Transverse colon (tissue), 4 donors: ENCODE measurements at regions not wholly inside any gene's neighbourhood (a gene's known extent, or its start where the extent isn't known, plus 50 kb on each side); places are given as distances from the start of the nearest gene placed in this dataset.

Source experiments
- DNase-seq: peaks from one replicate; pipeline ENCODE4 v3.0.0-alpha.2; 2019
- H3K27ac ChIP-seq, 4 donors: fragments of 200-600 bp; sonication (generic); 2 replicates each; pipeline ENCODE4 v1.5.1; 2016 to 2018; ENCODE audit warnings: inconsistent platforms in 4 of 4
- H3K27me3 ChIP-seq: fragments of 200-600 bp; sonication (generic); 2 replicates; pipeline ENCODE4 v1.5.1; 2017; ENCODE audit warnings: inconsistent platforms
- H3K36me3 ChIP-seq, 4 donors: fragments of 200-600 bp; sonication (generic); 2 replicates each; pipeline ENCODE4 v1.5.1; 2017 to 2019; ENCODE audit warnings: inconsistent platforms in 4 of 4
- H3K4me1 ChIP-seq, 4 donors: fragments of 200-600 bp; sonication (generic); 2 replicates each; pipeline ENCODE4 v1.5.1; 2017 to 2020; ENCODE audit warnings: inconsistent platforms in 4 of 4
- H3K4me3 ChIP-seq, 4 donors: fragments of 200-600 bp; sonication (generic); 1 replicate in 1 of 4; 2 replicates in 3 of 4; pipeline versions ENCODE4 v1.5.1 to v1.6.1; 2017 to 2019; ENCODE audit warnings: inconsistent platforms in 4 of 4
- H3K9me3 ChIP-seq, 2 donors: fragments of 200-600 bp; sonication (generic); 2 replicates each; pipeline ENCODE4 v1.5.1; 2017 to 2019; ENCODE audit warnings: inconsistent platforms in 2 of 2
- EP300 ChIP-seq: sonication (generic); formaldehyde crosslinking; IDR thresholded peaks from one replicate; pipeline ENCODE4 v1.6.1; 2017; ENCODE audit warnings: antibody characterized with exemption, low read depth
- POLR2A ChIP-seq: fragments of 450-650 bp; IDR thresholded peaks from one replicate; pipeline ENCODE4 v1.6.1; 2016; ENCODE audit warnings: antibody characterized with exemption, mild to moderate bottlenecking, moderate library complexity
- POLR2AphosphoS5 ChIP-seq, 3 donors: sonication (generic); formaldehyde crosslinking; IDR thresholded peaks; one replicate each; pipeline ENCODE4 v1.6.1; 2016; ENCODE audit warnings: antibody characterized with exemption in 3 of 3
- WGBS, 2 donors: methylation state at CpG; one replicate each; pipeline ENCODE4 v1.1.5; 2018; ENCODE audit warnings: low coverage in 1 of 2; 5-methylcytosine and 5-hydroxymethylcytosine counted together
- in situ Hi-C, 4 donors: fragments of 200-750 bp; cut with MboI; loops; one replicate each; pipeline versions ENCODE4 v1.15.0 to v1.15.1; 2017; ENCODE audit warnings: low sequenced_read_pairs in 3 of 4, low pct_ligation_motif_present in 1 of 4, low pct_unique_long_range_greater_than_20kb in 1 of 4
- intact Hi-C: fragments of 100-400 bp; cut with DNase I; formaldehyde crosslinking; loops from one replicate; pipeline ENCODE4 v1.15.1; 2023; ENCODE audit warnings: low total_unique reads
- TF ChIP-seq, protein P1 (sequence below), 5 experiments: fragments of 200-600 bp in 3 of 5; fragments of 450-650 bp in 2 of 5; sonication (generic) in 3 of 5; IDR thresholded peaks; 1 replicate in 2 of 5; 2 replicates in 3 of 5; pipeline ENCODE4 v1.5.1; 2016 to 2017; ENCODE audit warnings: antibody characterized with exemption in 5 of 5, inconsistent platforms in 3 of 5, mild to moderate bottlenecking in 2 of 5, moderate library complexity in 1 of 5

DNA sequence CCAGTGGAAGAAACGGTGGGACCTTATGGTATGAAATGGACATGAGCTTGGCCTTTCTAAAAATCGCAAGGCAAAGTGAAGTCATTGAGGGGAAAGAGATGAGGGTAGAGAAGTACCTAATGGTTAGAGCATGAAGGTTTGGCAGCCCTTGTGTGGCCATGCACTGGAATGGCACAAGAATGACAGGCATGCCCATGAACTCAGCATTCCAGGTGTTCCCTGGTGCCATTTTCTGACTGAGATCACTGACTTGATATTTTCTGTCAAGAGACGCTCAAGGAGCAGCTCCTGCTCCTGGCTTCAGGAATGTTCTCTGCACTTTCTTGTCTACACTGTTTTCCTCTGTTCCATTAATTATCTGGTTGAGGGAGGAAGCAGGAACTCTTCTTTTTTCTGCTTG is 225.0 kb upstream of the SLC10A2 start:
- Histone ChIP-seq H3K4me3 (no peak overlapping the region), H3K27ac (no peak overlapping the region), H3K4me1 (no peaks in the 10 kb centered on the region), H3K36me3 (no peaks in the 10 kb centered on the region), H3K27me3 (no peaks in the 10 kb centered on the region), H3K9me3 (no peaks in the 10 kb centered on the region)
- in situ Hi-C loops (no loop called here), intact Hi-C loops (no loop called here)
- no peak for TF ChIP-seq POLR2AphosphoS5 (IDR thresholded peaks at IDR 0.05)
- 93 to 100% methylated on average over 1 to 3 of the region's 3 CpGs for WGBS, 2 donors
- no peak for DNase-seq

DNA sequence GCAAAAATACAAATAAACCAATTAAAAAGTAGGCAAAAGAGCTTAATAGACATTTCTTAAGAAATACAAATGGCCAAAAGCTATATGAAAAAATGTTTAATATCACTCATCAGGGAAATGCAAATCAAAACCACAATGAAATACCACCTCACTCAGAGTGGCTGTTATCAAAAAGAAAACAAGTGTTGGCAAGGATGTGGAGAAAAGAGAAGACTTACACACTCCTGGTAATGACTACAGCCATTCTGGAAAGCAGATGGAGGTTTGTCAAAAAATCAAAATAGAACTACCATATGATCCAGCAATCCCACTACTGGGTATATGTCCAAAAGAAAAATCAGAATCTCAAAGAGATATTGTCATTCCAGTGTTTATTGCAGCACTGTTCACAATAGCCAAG is 223.5 kb upstream of the SLC10A2 start:
- TF ChIP-seq, protein P1, sequence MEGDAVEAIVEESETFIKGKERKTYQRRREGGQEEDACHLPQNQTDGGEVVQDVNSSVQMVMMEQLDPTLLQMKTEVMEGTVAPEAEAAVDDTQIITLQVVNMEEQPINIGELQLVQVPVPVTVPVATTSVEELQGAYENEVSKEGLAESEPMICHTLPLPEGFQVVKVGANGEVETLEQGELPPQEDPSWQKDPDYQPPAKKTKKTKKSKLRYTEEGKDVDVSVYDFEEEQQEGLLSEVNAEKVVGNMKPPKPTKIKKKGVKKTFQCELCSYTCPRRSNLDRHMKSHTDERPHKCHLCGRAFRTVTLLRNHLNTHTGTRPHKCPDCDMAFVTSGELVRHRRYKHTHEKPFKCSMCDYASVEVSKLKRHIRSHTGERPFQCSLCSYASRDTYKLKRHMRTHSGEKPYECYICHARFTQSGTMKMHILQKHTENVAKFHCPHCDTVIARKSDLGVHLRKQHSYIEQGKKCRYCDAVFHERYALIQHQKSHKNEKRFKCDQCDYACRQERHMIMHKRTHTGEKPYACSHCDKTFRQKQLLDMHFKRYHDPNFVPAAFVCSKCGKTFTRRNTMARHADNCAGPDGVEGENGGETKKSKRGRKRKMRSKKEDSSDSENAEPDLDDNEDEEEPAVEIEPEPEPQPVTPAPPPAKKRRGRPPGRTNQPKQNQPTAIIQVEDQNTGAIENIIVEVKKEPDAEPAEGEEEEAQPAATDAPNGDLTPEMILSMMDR (IDR thresholded peaks at IDR 0.05) = no peak
- TF ChIP-seq EP300 (no peak), POLR2A (no peak), POLR2AphosphoS5 (IDR thresholded peaks at IDR 0.05) (no peak)
- no peaks in the 10 kb centered on the region for H3K36me3 ChIP-seq
- no peak for DNase-seq
- no peaks in the 10 kb centered on the region for H3K4me1 ChIP-seq
- in situ Hi-C loops (no loop called here), intact Hi-C loops (no loop called here)
- no peaks in the 10 kb centered on the region for H3K27me3 ChIP-seq
- H3K27ac ChIP-seq = no peak overlapping the region
- H3K9me3 ChIP-seq = no peaks in the 10 kb centered on the region
- no peak overlapping the region for H3K4me3 ChIP-seq

DNA sequence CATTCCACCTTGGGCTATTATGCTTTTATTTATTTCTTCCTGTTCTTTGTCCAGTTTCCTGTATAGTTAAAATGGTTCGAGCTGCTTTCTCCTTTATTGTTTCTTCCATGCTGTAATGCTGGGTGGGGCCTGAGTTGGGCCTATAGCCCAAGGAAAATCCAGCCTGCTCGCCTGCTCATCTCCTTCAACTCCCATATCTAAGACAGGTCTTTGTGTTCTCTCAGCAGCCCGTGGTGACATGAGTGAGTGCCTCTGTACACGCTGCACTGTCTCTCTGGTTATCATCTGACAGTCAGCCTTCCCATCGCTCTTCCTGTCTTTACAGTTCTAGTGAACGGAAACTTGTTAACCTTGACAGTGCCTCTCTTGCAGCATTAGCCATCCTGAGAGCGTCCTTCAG is 221.9 kb upstream of the SLC10A2 start:
- 56 to 60% methylated on average over 7 of the region's 7 CpGs for WGBS, 2 donors
- Histone ChIP-seq H3K4me1 (no peaks in the 10 kb centered on the region), H3K27ac (no peak overlapping the region), H3K36me3 (no peaks in the 10 kb centered on the region), H3K9me3 (no peaks in the 10 kb centered on the region), H3K27me3 (no peaks in the 10 kb centered on the region), H3K4me3 (no peak overlapping the region)
- in situ Hi-C loops (no loop called here), intact Hi-C loops (no loop called here)
- DNase-seq = no peak
- TF ChIP-seq POLR2A = no peak
- TF ChIP-seq, protein P1 (IDR thresholded peaks at IDR 0.05) = no peak

DNA sequence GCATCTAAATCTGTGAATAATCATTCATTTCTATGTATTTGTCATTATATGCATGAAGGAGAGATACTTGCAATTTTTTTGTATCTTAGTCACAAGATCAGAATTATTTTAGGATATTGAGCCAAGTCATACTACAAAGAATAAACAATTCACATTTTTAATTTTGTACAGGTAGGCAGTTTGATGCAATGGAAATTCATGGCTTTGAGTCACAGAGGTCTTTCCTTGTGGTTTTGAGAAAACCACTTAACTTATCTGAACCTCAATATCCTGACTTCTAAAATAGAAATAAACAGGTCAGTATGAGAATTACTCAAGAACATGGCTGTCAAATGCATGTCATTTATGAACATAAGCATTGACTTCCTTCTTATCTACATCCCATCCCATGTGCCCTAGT is 221.4 kb upstream of the SLC10A2 start:
- no peaks in the 10 kb centered on the region for H3K36me3 ChIP-seq
- H3K4me3 ChIP-seq = no peak overlapping the region
- intact Hi-C loops (no loop called here), in situ Hi-C loops (no loop called here)
- H3K4me1 ChIP-seq = no peaks in the 10 kb centered on the region
- H3K27me3 ChIP-seq = no peaks in the 10 kb centered on the region
- no peak overlapping the region for H3K27ac ChIP-seq
- no peaks in the 10 kb centered on the region for H3K9me3 ChIP-seq
- no peak for DNase-seq
- TF ChIP-seq POLR2AphosphoS5 (IDR thresholded peaks at IDR 0.05) = no peak
- TF ChIP-seq POLR2A = no peak
- TF ChIP-seq, protein P1 (IDR thresholded peaks at IDR 0.05) = no peak

DNA sequence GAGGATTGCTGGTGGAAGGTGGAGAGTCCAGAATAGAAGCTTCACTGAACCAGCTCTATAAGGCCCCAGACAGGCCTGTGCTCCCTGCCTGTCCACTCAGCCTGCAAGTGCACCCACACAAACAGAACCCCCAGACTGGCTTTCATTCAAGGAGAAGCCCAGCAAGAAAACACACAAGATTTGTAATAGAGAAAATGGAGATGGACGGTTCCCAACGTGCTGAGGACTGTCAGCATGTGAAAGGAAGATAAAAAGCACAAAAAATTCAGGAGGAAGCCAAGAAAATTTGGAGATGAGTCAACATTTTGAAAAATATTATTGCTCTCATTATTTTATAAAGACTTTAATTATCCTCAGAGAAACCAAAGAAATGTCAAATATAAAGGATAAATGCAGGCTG is 218.2 kb upstream of the SLC10A2 start:
- Histone ChIP-seq H3K9me3 (no peaks in the 10 kb centered on the region), H3K4me1 (no peaks in the 10 kb centered on the region), H3K27ac (no peak overlapping the region), H3K4me3 (no peak overlapping the region), H3K27me3 (no peaks in the 10 kb centered on the region), H3K36me3 (no peaks in the 10 kb centered on the region)
- intact Hi-C loops = no loop called here
- 64 to 95% methylated on average over 2 of the region's 2 CpGs for WGBS, 2 donors
- TF ChIP-seq POLR2AphosphoS5 (IDR thresholded peaks at IDR 0.05) (no peak), EP300 (no peak), POLR2A (no peak)
- TF ChIP-seq, protein P1 (IDR thresholded peaks at IDR 0.05) = no peak
- in situ Hi-C loops = no loop called here
- DNase-seq = no peak
